GM12875 (cell line): ENCODE measurements at regions not wholly inside any gene's neighbourhood (a gene's known extent, or its start where the extent isn't known, plus 50 kb on each side); places are given as distances from the start of the nearest gene placed in this dataset.
"Not testable (repeated sequence)": the region's sequence is repeated elsewhere in the genome, so short reads cannot be mapped to it uniquely, and the experiment has no call there.

Source experiments
- H3K4me3 ChIP-seq: one replicate; pipeline ENCODE4 v1.5.1; 2011; ENCODE audit warnings: low read depth, low read length, control low read depth
- TF ChIP-seq, protein P1 (sequence below): IDR thresholded peaks from 2 replicates; pipeline ENCODE4 v1.5.1; 2011; ENCODE audit warnings: low read depth, mild to moderate bottlenecking, control low read depth, inconsistent platforms, low read length, moderate library complexity, borderline replicate concordance; ENCODE audit not compliant: insufficient read depth

DNA sequence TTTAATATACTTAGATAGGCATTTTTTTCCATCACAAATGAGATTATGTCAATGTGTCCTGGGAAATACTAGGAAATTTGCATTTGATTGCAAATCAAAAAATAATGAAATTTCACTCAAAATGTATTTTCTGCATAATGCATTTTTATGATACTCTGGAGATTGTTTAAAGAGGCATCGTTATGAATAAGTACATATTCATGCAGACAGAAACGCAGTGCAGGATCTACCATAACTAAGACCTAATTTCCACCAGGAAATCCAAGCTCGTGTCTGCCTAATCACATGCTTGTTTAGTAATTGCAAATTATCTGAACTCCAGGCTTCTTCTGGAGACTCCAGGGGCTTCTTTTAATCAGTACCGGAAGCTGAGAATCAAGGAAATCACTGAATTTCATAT lies 163.5 kb upstream of the MXRA5 start:
- TF ChIP-seq, protein P1, sequence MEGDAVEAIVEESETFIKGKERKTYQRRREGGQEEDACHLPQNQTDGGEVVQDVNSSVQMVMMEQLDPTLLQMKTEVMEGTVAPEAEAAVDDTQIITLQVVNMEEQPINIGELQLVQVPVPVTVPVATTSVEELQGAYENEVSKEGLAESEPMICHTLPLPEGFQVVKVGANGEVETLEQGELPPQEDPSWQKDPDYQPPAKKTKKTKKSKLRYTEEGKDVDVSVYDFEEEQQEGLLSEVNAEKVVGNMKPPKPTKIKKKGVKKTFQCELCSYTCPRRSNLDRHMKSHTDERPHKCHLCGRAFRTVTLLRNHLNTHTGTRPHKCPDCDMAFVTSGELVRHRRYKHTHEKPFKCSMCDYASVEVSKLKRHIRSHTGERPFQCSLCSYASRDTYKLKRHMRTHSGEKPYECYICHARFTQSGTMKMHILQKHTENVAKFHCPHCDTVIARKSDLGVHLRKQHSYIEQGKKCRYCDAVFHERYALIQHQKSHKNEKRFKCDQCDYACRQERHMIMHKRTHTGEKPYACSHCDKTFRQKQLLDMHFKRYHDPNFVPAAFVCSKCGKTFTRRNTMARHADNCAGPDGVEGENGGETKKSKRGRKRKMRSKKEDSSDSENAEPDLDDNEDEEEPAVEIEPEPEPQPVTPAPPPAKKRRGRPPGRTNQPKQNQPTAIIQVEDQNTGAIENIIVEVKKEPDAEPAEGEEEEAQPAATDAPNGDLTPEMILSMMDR, result no peak
- no peak overlapping the region for H3K4me3 ChIP-seq

- TF ChIP-seq, protein P1, result no peak
- no peak overlapping the region for H3K4me3 ChIP-seq
These were observed 158.5 kb upstream of the MXRA5 start for GRCh38 chrX:3504916-3505315.

DNA sequence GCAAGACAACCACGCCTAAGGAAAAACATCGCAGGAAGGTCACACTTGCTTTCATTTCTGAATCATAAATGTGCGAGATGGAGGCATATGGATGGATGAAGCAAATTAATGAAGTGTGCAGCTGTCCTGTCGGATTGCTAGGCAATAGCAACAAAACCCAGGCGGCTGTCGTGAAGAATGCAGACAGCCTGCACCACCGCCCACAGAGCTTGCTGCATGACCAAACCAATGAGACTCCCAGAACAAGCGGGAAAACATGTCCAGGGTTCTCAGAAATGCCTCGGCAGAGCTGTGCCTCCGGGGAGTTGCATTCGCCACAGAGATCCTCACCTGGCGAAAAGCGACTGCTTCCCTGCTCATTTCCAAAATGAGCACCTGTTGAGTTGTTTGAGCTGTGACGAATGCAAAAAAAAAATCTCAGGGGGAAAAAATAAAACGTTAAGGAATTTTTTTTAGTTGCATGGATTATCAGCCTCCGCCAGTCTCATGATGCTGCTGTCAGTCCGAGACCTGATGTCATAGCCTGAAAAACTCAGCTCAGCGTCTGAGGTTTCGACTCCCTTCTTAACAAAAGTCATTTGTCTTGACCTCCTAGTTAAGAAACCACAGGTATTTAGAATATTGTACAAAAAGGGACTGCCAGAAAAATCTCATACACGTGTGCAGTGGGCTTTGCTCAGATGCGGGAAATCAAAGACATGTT lies 155.5 kb upstream of the MXRA5 start:
- no peak overlapping the region for H3K4me3 ChIP-seq
- TF ChIP-seq, protein P1, result no peak

- not testable (repeated sequence) for H3K4me3 ChIP-seq
These were observed 149.7 kb upstream of the MXRA5 start for GRCh38 chrX:3495836-3496769.

- H3K4me3 ChIP-seq, result no peak overlapping the region
- TF ChIP-seq, protein P1, result no peak
These were observed 147.2 kb upstream of the MXRA5 start for GRCh38 chrX:3493605-3494004.

GRCh38 chrX:3485727-3486126 lies 139.3 kb upstream of the MXRA5 start:
- TF ChIP-seq, protein P1, result 0 out of 2 replicates have a peak, but pooled peaks have one; percentile 4
- no peak overlapping the region for H3K4me3 ChIP-seq

GRCh38 chrX:3479026-3479425 lies 132.6 kb upstream of the MXRA5 start:
- H3K4me3 ChIP-seq, result no peak overlapping the region
- TF ChIP-seq, protein P1, result no peak
